ENCODE measurements at regions not wholly inside any gene's neighbourhood (a gene's known extent, or its start where the extent isn't known, plus 50 kb on each side); places are given as distances from the start of the nearest gene placed in this dataset.

DNA sequence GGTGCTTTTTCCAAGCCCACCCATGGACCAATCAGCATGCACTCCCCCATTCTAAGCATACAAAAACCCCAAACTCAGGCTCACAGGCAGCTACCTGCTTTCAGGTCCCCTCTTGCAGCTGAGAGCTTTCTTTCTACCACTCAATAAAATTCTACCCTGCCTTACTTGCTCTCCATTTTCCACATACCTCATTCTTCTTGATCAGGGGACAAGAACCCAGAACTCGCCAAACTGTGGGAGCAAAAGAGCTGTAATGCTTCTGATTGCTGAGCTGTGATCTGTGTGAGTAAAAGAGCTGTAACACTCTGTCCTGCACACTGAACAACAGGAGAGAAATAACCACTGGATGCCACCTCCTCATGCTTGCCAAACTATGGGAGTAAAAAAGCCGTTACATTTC, 972.1 kb downstream of the SLITRK5 start:
- intact Hi-C loops (cut with DNase I; ENCODE audit: low total_unique reads): loop anchor here (10.0 kb wide), 1 partner anchor 432 kb away; no protein-coding TSS in a partner anchor
- H3K27me3 ChIP-seq: no peaks in the 10 kb centered on the region
- H3K27ac ChIP-seq: no peak overlapping the region

DNA sequence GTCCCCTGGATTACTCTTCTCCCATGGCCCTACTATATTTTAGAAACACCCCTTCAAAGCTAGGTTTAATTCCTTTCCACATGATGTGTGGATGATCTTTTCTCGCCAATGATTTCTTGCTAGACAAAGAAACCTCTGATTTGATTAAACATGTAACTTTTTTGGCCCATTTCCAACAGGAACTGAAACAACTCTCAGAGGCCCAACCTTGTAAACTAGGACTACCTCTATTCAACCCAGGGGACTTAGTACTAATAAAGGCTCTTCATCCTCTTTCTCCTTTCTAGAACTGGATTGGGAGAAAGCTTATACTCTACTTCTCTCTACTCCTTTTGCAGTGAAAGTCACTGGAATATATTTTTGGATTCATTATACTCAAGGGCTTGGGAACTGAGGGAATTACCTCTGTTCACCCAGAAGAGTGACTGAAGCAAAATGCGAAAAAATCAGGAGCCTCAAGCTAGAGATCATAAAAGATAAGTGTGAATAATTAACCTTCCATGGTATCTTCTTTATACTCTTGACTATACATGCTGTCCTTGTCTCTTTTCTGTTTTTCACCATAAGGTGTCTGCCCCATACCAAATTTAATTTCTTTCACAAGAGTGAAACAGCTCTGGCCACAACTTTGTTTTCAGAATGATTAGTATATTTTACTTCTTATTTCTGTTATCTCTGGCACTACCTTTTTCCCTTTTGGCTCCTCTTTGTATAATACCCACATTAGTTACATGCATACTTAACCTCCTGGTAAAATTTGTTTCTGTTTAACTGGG, 977.6 kb downstream of the SLITRK5 start:
- peaks cover under 1 to 21% of the 10 kb centered on the region in 2 donors for H3K9me3 ChIP-seq
- H3K4me1 ChIP-seq: no peaks in the 10 kb centered on the region
- peaks cover 5% of the 10 kb centered on the region for H3K36me3 ChIP-seq
- no peak overlapping the region for H3K4me3 ChIP-seq
- DNase-seq (ENCODE audit: low spot score in 2 of 2): no peak
- no peaks in the 10 kb centered on the region for H3K27me3 ChIP-seq
- intact Hi-C loops (cut with DNase I; ENCODE audit: low total_unique reads): loop anchor here (10.0 kb wide), 1 partner anchor 426 kb away; no protein-coding TSS in a partner anchor
- no peak overlapping the region for H3K27ac ChIP-seq
- TF ChIP-seq POLR2AphosphoS5 (IDR thresholded peaks at IDR 0.05) (no peak), POLR2A (IDR thresholded peaks at IDR 0.05) (no peak)
- TF ChIP-seq, protein P1, sequence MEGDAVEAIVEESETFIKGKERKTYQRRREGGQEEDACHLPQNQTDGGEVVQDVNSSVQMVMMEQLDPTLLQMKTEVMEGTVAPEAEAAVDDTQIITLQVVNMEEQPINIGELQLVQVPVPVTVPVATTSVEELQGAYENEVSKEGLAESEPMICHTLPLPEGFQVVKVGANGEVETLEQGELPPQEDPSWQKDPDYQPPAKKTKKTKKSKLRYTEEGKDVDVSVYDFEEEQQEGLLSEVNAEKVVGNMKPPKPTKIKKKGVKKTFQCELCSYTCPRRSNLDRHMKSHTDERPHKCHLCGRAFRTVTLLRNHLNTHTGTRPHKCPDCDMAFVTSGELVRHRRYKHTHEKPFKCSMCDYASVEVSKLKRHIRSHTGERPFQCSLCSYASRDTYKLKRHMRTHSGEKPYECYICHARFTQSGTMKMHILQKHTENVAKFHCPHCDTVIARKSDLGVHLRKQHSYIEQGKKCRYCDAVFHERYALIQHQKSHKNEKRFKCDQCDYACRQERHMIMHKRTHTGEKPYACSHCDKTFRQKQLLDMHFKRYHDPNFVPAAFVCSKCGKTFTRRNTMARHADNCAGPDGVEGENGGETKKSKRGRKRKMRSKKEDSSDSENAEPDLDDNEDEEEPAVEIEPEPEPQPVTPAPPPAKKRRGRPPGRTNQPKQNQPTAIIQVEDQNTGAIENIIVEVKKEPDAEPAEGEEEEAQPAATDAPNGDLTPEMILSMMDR (IDR thresholded peaks at IDR 0.05): no peak

More for the DNA sequence above, 972.1 kb downstream of the SLITRK5 start:
- no peaks in the 10 kb centered on the region for H3K4me1 ChIP-seq
- TF ChIP-seq POLR2A (IDR thresholded peaks at IDR 0.05): no peak
- TF ChIP-seq POLR2AphosphoS5 (IDR thresholded peaks at IDR 0.05): no peak
- TF ChIP-seq, protein P1 (IDR thresholded peaks at IDR 0.05): no peak
- H3K4me3 ChIP-seq: no peak overlapping the region
- H3K36me3 ChIP-seq: no peaks in the 10 kb centered on the region
- DNase-seq (ENCODE audit: low spot score in 2 of 2): no peak
- H3K9me3 ChIP-seq: peaks cover 10 to 29% of the 10 kb centered on the region in 2 donors

DNA sequence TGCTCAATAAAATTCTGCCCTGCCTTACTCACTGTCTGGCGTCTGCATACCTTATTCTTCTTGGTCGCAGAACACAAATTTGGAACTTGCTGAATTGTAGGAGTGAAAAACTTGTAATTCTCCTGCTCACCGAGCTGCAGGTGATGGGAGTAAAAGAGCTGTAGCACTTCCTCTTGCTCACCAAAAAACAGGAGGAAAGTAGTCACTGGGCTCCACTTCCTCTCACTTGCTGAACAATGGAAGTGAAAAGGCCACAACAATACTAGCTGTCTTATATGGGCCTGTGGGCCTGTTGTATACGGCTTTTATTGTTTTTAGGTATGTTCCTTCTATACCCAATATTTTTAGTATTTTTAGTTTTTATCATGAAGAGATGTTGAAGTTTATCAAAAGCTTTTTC, 978.7 kb downstream of the SLITRK5 start:
- Histone ChIP-seq H3K4me3 (no peak overlapping the region), H3K27me3 (no peaks in the 10 kb centered on the region), H3K4me1 (no peaks in the 10 kb centered on the region), H3K36me3 (peaks cover 5% of the 10 kb centered on the region), H3K9me3 (peaks cover 0 to 13% of the 10 kb centered on the region in 2 donors), H3K27ac (no peak overlapping the region)
- TF ChIP-seq POLR2A (IDR thresholded peaks at IDR 0.05) (no peak), POLR2AphosphoS5 (IDR thresholded peaks at IDR 0.05) (no peak)
- TF ChIP-seq, protein P1 (IDR thresholded peaks at IDR 0.05): no peak
- intact Hi-C loops (cut with DNase I; ENCODE audit: low total_unique reads): loop anchor here (10.0 kb wide), 1 partner anchor 425 kb away; no protein-coding TSS in a partner anchor
- no peak for DNase-seq (ENCODE audit: low spot score in 2 of 2)

DNA sequence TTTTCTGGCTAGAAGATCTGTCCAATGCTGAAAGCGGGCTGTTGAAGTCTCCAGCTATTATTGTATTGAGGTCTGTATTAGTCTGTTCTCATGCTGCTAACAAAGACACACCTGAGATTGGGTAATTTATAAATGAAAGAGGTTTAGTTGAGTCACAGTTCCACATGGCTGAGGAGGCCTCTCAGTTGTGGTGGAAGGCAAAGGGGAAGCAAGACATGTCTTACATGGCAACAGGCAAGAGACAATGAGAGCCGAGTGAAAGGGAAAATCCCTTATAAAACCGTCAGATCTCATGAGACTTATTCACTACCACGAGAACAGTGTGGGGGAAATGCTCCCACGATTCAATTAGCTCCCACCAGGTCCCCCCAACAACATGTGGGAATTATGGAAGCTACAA, 980.4 kb downstream of the SLITRK5 start:
- Histone ChIP-seq H3K4me1 (no peaks in the 10 kb centered on the region), H3K27ac (no peak overlapping the region), H3K36me3 (peaks cover 5% of the 10 kb centered on the region), H3K9me3 (peaks cover 0 to 13% of the 10 kb centered on the region in 2 donors), H3K4me3 (no peak overlapping the region), H3K27me3 (no peaks in the 10 kb centered on the region)
- DNase-seq (ENCODE audit: low spot score in 2 of 2): no peak
- no peak for TF ChIP-seq POLR2A (IDR thresholded peaks at IDR 0.05)
- TF ChIP-seq, protein P1 (IDR thresholded peaks at IDR 0.05): no peak
- no peak for TF ChIP-seq POLR2AphosphoS5 (IDR thresholded peaks at IDR 0.05)
- intact Hi-C loops (cut with DNase I; ENCODE audit: low total_unique reads): no loop called here

DNA sequence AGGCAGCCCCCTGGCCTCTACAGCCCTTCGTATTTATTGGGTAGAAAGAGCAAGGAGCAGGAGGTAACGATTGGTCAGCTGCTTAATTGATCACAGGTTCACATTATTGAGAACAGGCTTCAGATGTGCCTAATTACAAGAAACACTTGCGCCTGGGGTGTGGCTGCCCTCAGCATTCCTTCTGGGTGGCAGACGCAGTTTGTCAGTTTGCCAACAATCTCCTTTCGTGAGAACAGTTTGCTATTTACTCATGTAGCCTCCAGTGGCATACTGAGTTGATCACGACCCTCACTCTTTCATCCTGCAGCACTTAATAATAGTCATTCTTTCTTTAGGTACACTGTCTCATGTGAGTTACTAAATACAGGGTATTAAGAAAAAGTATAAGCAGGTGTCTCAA, 985.6 kb downstream of the SLITRK5 start:
- Histone ChIP-seq H3K9me3 (no peaks in the 10 kb centered on the region), H3K4me3 (no peak overlapping the region), H3K4me1 (no peaks in the 10 kb centered on the region), H3K27me3 (no peaks in the 10 kb centered on the region), H3K36me3 (peaks cover 5% of the 10 kb centered on the region), H3K27ac (no peak overlapping the region)
- TF ChIP-seq, protein P1 (IDR thresholded peaks at IDR 0.05): no peak
- TF ChIP-seq POLR2A (IDR thresholded peaks at IDR 0.05) (no peak), POLR2AphosphoS5 (IDR thresholded peaks at IDR 0.05) (no peak)
- intact Hi-C loops (cut with DNase I; ENCODE audit: low total_unique reads): no loop called here
- DNase-seq (ENCODE audit: low spot score in 2 of 2): no peak
